Lung (tissue), 11 donors: ENCODE measurements at regions not wholly inside any gene's neighbourhood (a gene's known extent, or its start where the extent isn't known, plus 50 kb on each side); places are given as distances from the start of the nearest gene placed in this dataset.
"Not testable (repeated sequence)": the region's sequence is repeated elsewhere in the genome, so short reads cannot be mapped to it uniquely, and the experiment has no call there.

Experiments used
- ATAC-seq: fragments of 200-7000 bp; cut with Tn5 transposase; one replicate; pipeline ENCODE4 v1.9.1; 2020; ENCODE audit warnings: moderate number of reproducible peaks; ENCODE audit not compliant: insufficient read depth, low FRiP score
- DNase-seq, 3 donors: peaks; one replicate each; pipeline ENCODE4 v3.0.0-alpha.2; 2013 to 2017
- H3K27ac ChIP-seq, 2 donors: one replicate each; pipeline ENCODE4 v1.5.1; 2013; ENCODE audit warnings: mild to moderate bottlenecking in 2 of 2, moderate library complexity in 2 of 2, control low read depth in 1 of 2, inconsistent platforms in 1 of 2, low read depth in 1 of 2, low read length in 1 of 2
- H3K27me3 ChIP-seq, 3 donors: one replicate each; pipeline ENCODE4 v1.5.1; 2013; ENCODE audit warnings: low read length in 2 of 3; ENCODE audit not compliant: control insufficient read depth in 3 of 3, insufficient read depth in 3 of 3
- H3K36me3 ChIP-seq, 4 donors: one replicate each; pipeline ENCODE4 v1.5.1; 2013; ENCODE audit warnings: low read length in 4 of 4, mild to moderate bottlenecking in 1 of 4, moderate library complexity in 1 of 4; ENCODE audit not compliant: control insufficient read depth in 4 of 4, insufficient read depth in 4 of 4
- H3K4me1 ChIP-seq, 5 donors: one replicate each; pipeline ENCODE4 v1.5.1; 2013; ENCODE audit warnings: low read length in 5 of 5, mild to moderate bottlenecking in 2 of 5, moderate library complexity in 1 of 5; ENCODE audit not compliant: control insufficient read depth in 5 of 5, insufficient read depth in 5 of 5
- H3K4me3 ChIP-seq: one replicate; pipeline ENCODE4 v1.5.1; 2013; ENCODE audit warnings: mild to moderate bottlenecking, control low read depth, moderate library complexity
- H3K9ac ChIP-seq, 2 donors: one replicate each; pipeline ENCODE4 v1.5.1; 2013; ENCODE audit warnings: low read length in 2 of 2, control low read depth in 1 of 2; ENCODE audit not compliant: insufficient read depth in 1 of 2
- H3K9me3 ChIP-seq, 4 donors: one replicate each; pipeline ENCODE4 v1.5.1; 2013; ENCODE audit warnings: low read length in 3 of 4, mild to moderate bottlenecking in 1 of 4, moderate library complexity in 1 of 4; ENCODE audit not compliant: control insufficient read depth in 4 of 4, insufficient read depth in 3 of 4
- CTCF ChIP-seq: IDR thresholded peaks from 2 replicates; pipeline ENCODE4 v1.5.1; 2012; ENCODE audit warnings: mild to moderate bottlenecking; ENCODE audit errors: control extremely low read depth, extremely low read depth
- WGBS, 2 donors: extraction: QIAGEN DNeasy Blood & Tissue Kit; methylation state at CpG; one replicate each; pipeline ENCODE4 v1.1.7; 2013; 5-methylcytosine and 5-hydroxymethylcytosine counted together
- donor health status: control.
- donor health status: control.
- donor health status: Bipolar disorder and iron deficiency.
- donor health status: healthy.
- donor health status: DM: yes; HTN: yes; CAD: no.

GRCh38 chr5:120139039-120139438, 325.1 kb upstream of the PRR16 start:
- Histone ChIP-seq H3K9me3 (no peaks in the 10 kb centered on the region), H3K27ac (no peak overlapping the region), H3K9ac (peak overlapping the region in 1 of 2 donors; percentile 38), H3K4me3 (no peak overlapping the region), H3K36me3 (no peaks in the 10 kb centered on the region), H3K27me3 (no peaks in the 10 kb centered on the region), H3K4me1 (peaks cover 0 to 18% (median 4%) of the 10 kb centered on the region in 5 donors)
- no peak for TF ChIP-seq CTCF
- 14% methylated on average over 2 of the region's 2 CpGs for WGBS, 2 donors
- peak; percentile 64 for ATAC-seq
- peak; percentile 47 to 99 (median 99) for DNase-seq

- no peaks in the 10 kb centered on the region for H3K36me3 ChIP-seq
- no peaks in the 10 kb centered on the region for H3K27me3 ChIP-seq
- DNase-seq, result no peak
- ATAC-seq, result no peak
- peaks cover 0 to 18% (median 4%) of the 10 kb centered on the region in 5 donors for H3K4me1 ChIP-seq
- peaks cover 0 to 7% (median 3%) of the 10 kb centered on the region in 4 donors for H3K9me3 ChIP-seq
- H3K27ac ChIP-seq, result peak overlapping the region in 1 of 2 donors; percentile 4
- H3K9ac ChIP-seq, result peak overlapping the region in 1 of 2 donors; percentile 19
- TF ChIP-seq CTCF, result no peak
- 61 to 68% methylated on average over 1 of the region's 1 CpG for WGBS, 2 donors
- no peak overlapping the region for H3K4me3 ChIP-seq
Observed at GRCh38 chr5:120140501-120140900, 323.6 kb upstream of the PRR16 start.

- WGBS, 2 donors, result 41 to 45% methylated on average over 2 of the region's 2 CpGs
- Histone ChIP-seq H3K36me3 (no peaks in the 10 kb centered on the region), H3K9ac (peak overlapping the region in 1 of 2 donors; percentile 19), H3K27ac (no peak overlapping the region), H3K27me3 (no peaks in the 10 kb centered on the region), H3K9me3 (peaks cover 0 to 7% (median 3%) of the 10 kb centered on the region in 4 donors), H3K4me3 (no peak overlapping the region), H3K4me1 (peaks cover 0 to 18% (median 4%) of the 10 kb centered on the region in 5 donors)
- TF ChIP-seq CTCF, result no peak
- DNase-seq (no peak), ATAC-seq (no peak)
Observed at GRCh38 chr5:120141076-120141475, 323.0 kb upstream of the PRR16 start.

- H3K9ac ChIP-seq, result no peak overlapping the region
- no peak for DNase-seq
- no peak overlapping the region for H3K27ac ChIP-seq
- H3K9me3 ChIP-seq, result peaks cover 0 to 7% (median 3%) of the 10 kb centered on the region in 4 donors
- TF ChIP-seq CTCF, result no peak
- ATAC-seq, result no peak
- no peaks in the 10 kb centered on the region for H3K36me3 ChIP-seq
- H3K27me3 ChIP-seq, result no peaks in the 10 kb centered on the region
- no peak overlapping the region for H3K4me3 ChIP-seq
- WGBS, 2 donors, result 58 to 93% methylated on average over 1 of the region's 1 CpG
- H3K4me1 ChIP-seq, result no peaks in the 10 kb centered on the region
Observed at GRCh38 chr5:120146787-120147186, 317.3 kb upstream of the PRR16 start.

- not testable (repeated sequence) for DNase-seq, ATAC-seq, H3K9ac ChIP-seq, H3K27me3 ChIP-seq, H3K36me3 ChIP-seq, H3K4me3 ChIP-seq, H3K27ac ChIP-seq, H3K9me3 ChIP-seq, H3K4me1 ChIP-seq
- 96 to 98% methylated on average over 20 to 23 of the region's 23 CpGs for WGBS, 2 donors
Observed at GRCh38 chr5:120147911-120148310, 316.2 kb upstream of the PRR16 start.
